ENCODE measurements at regions not wholly inside any gene's neighbourhood (a gene's known extent, or its start where the extent isn't known, plus 50 kb on each side); places are given as distances from the start of the nearest gene placed in this dataset.

DNA sequence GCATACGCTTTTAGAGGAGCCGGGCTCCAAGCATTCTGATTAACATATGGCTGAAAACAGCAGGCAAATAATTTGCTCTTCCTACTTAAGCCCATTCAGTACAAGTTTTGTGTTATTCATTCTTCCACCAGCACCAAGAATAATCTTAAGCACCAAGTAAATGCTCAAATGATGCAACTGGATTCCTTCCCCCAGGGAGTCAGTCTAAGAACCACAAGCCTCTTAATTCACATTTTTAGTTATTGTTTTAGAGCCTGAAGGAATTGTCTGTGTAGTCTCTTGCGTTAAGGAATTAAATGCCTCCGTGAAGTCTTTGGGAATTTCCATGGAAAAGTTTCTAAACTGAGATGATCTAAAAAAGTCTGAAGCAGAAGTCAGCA is 61.5 kb upstream of the MAGEB2 start:
- H3K36me3 ChIP-seq (ENCODE audit: control insufficient read depth in 1 of 2, insufficient read depth in 2 of 2, low read length in 2 of 2) = no peaks in the 10 kb centered on the region
- no peak overlapping the region for H3K27ac ChIP-seq (ENCODE audit: low read depth, low read length)
- no peak for DNase-seq (ENCODE audit: low read depth, low spot score)
- H3K79me2 ChIP-seq (ENCODE audit: insufficient read depth, low read length) = no peaks in the 10 kb centered on the region
- H2AFZ ChIP-seq (ENCODE audit: low read depth, low read length, poor library complexity, severe bottlenecking) = no peak overlapping the region
- intact Hi-C loops (cut with micrococcal nuclease) = no loop called here
- ChIA-PET POLR2A (no interaction called here), RAD21 (ENCODE audit: low non-redundant PET in 1 of 2, low total read pairs in 2 of 2, uncharacterized antibody in 2 of 2, unreplicated experiment in 2 of 2) (no interaction called here), CTCF (no interaction called here)
- H4K20me1 ChIP-seq (ENCODE audit: insufficient read depth) = no peaks in the 10 kb centered on the region
- TF ChIP-seq EGR1 (IDR thresholded peaks at IDR 0.05; ENCODE audit: low read depth) (no peak), SIN3A (IDR thresholded peaks at IDR 0.05; ENCODE audit: low read depth) (no peak), SP1 (IDR thresholded peaks at IDR 0.05; ENCODE audit: low read depth) (no peak), TCF7L2 (IDR thresholded peaks at IDR 0.05; ENCODE audit: borderline replicate concordance, extremely low read depth, insufficient read depth, insufficient read length) (no peak), JUND (IDR thresholded peaks at IDR 0.05) (no peak), SRF (IDR thresholded peaks at IDR 0.05; ENCODE audit: low read depth) (no peak), POLR2A (IDR thresholded peaks at IDR 0.05; ENCODE audit: borderline replicate concordance, extremely low read depth, insufficient read depth, insufficient read length) (no peak), EZH2 (IDR thresholded peaks at IDR 0.05) (no peak), EZH2phosphoT487 (IDR thresholded peaks at IDR 0.05; ENCODE audit: borderline replicate concordance) (no peak), CBX3 (IDR thresholded peaks at IDR 0.05; ENCODE audit: low read depth) (no peak)
- TF ChIP-seq, protein P1, sequence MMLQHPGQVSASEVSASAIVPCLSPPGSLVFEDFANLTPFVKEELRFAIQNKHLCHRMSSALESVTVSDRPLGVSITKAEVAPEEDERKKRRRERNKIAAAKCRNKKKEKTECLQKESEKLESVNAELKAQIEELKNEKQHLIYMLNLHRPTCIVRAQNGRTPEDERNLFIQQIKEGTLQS (IDR thresholded peaks at IDR 0.05) = no peak
- TF ChIP-seq, protein P2, sequence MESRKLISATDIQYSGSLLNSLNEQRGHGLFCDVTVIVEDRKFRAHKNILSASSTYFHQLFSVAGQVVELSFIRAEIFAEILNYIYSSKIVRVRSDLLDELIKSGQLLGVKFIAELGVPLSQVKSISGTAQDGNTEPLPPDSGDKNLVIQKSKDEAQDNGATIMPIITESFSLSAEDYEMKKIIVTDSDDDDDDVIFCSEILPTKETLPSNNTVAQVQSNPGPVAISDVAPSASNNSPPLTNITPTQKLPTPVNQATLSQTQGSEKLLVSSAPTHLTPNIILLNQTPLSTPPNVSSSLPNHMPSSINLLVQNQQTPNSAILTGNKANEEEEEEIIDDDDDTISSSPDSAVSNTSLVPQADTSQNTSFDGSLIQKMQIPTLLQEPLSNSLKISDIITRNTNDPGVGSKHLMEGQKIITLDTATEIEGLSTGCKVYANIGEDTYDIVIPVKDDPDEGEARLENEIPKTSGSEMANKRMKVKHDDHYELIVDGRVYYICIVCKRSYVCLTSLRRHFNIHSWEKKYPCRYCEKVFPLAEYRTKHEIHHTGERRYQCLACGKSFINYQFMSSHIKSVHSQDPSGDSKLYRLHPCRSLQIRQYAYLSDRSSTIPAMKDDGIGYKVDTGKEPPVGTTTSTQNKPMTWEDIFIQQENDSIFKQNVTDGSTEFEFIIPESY (IDR thresholded peaks at IDR 0.05; ENCODE audit: extremely low read depth, insufficient replicate concordance, low read length) = no peak
- TF ChIP-seq, protein P3, sequence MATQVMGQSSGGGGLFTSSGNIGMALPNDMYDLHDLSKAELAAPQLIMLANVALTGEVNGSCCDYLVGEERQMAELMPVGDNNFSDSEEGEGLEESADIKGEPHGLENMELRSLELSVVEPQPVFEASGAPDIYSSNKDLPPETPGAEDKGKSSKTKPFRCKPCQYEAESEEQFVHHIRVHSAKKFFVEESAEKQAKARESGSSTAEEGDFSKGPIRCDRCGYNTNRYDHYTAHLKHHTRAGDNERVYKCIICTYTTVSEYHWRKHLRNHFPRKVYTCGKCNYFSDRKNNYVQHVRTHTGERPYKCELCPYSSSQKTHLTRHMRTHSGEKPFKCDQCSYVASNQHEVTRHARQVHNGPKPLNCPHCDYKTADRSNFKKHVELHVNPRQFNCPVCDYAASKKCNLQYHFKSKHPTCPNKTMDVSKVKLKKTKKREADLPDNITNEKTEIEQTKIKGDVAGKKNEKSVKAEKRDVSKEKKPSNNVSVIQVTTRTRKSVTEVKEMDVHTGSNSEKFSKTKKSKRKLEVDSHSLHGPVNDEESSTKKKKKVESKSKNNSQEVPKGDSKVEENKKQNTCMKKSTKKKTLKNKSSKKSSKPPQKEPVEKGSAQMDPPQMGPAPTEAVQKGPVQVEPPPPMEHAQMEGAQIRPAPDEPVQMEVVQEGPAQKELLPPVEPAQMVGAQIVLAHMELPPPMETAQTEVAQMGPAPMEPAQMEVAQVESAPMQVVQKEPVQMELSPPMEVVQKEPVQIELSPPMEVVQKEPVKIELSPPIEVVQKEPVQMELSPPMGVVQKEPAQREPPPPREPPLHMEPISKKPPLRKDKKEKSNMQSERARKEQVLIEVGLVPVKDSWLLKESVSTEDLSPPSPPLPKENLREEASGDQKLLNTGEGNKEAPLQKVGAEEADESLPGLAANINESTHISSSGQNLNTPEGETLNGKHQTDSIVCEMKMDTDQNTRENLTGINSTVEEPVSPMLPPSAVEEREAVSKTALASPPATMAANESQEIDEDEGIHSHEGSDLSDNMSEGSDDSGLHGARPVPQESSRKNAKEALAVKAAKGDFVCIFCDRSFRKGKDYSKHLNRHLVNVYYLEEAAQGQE (IDR thresholded peaks at IDR 0.05; ENCODE audit: low read depth) = no peak
- TF ChIP-seq, protein P4, sequence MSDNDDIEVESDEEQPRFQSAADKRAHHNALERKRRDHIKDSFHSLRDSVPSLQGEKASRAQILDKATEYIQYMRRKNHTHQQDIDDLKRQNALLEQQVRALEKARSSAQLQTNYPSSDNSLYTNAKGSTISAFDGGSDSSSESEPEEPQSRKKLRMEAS (IDR thresholded peaks at IDR 0.05) = no peak
- TF ChIP-seq, protein P5, sequence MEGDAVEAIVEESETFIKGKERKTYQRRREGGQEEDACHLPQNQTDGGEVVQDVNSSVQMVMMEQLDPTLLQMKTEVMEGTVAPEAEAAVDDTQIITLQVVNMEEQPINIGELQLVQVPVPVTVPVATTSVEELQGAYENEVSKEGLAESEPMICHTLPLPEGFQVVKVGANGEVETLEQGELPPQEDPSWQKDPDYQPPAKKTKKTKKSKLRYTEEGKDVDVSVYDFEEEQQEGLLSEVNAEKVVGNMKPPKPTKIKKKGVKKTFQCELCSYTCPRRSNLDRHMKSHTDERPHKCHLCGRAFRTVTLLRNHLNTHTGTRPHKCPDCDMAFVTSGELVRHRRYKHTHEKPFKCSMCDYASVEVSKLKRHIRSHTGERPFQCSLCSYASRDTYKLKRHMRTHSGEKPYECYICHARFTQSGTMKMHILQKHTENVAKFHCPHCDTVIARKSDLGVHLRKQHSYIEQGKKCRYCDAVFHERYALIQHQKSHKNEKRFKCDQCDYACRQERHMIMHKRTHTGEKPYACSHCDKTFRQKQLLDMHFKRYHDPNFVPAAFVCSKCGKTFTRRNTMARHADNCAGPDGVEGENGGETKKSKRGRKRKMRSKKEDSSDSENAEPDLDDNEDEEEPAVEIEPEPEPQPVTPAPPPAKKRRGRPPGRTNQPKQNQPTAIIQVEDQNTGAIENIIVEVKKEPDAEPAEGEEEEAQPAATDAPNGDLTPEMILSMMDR (IDR thresholded peaks at IDR 0.05 in 2 of 3, conservative IDR thresholded peaks at IDR 0.05 in 1 of 3; ENCODE audit: borderline replicate concordance in 1 of 3, insufficient read depth in 1 of 3, low read depth in 2 of 3, low read length in 2 of 3) = no peak
- H3K9me2 ChIP-seq (ENCODE audit: insufficient read depth) = no peaks in the 10 kb centered on the region
- no peaks in the 10 kb centered on the region for H3K9me3 ChIP-seq (ENCODE audit: control insufficient read depth in 1 of 2, insufficient read depth in 1 of 2, low read depth in 1 of 2, low read length in 2 of 2)
- no peak overlapping the region for H3K4me2 ChIP-seq (ENCODE audit: low read length)
- H3K9ac ChIP-seq (ENCODE audit: low read length) = no peak overlapping the region
- H3K27me3 ChIP-seq (ENCODE audit: insufficient read depth, low read length) = no peaks in the 10 kb centered on the region
- no peaks in the 10 kb centered on the region for H3K4me1 ChIP-seq (ENCODE audit: control insufficient read depth in 1 of 2, insufficient read depth in 2 of 2, low read length in 2 of 2)
- no TSS peak for BruUV-seq (replicated peaks)
- H3K4me3 ChIP-seq (replicated peaks in 1 of 2; ENCODE audit: low read depth in 1 of 2, low read length in 2 of 2) = no peak overlapping the region
- no peak for ATAC-seq

All from HCT116 (cell line).